SK-N-SH treated with all-trans-retinoic acid at 6 μM for 48 hours (cell line): ENCODE measurements at regions not wholly inside any gene's neighbourhood (a gene's known extent, or its start where the extent isn't known, plus 50 kb on each side); places are given as distances from the start of the nearest gene placed in this dataset.
"Not testable (repeated sequence)": the region's sequence is repeated elsewhere in the genome, so short reads cannot be mapped to it uniquely, and the experiment has no call there.

Experiments used
- ATAC-seq: fragments of 200-7000 bp; cut with Tn5 transposase; 3 replicates; pipeline ENCODE4 v1.9.1; 2020; ENCODE audit warnings: mild to moderate bottlenecking, moderate library complexity
- ARNTL ChIP-seq: fragments of 450-650 bp; formaldehyde crosslinking; IDR thresholded peaks from 2 replicates; pipeline ENCODE4 v1.5.0; 2020; ENCODE audit warnings: low read depth, mild to moderate bottlenecking, moderate library complexity, borderline replicate concordance
- BACH2 ChIP-seq: fragments of 250-450 bp; sonication (Bioruptor Pico); IDR thresholded peaks from 2 replicates; pipeline ENCODE4 v1.9.0; 2021; ENCODE audit warnings: mild to moderate bottlenecking, borderline replicate concordance
- CSDC2 ChIP-seq: fragments of 250-450 bp; sonication (Bioruptor Pico); IDR thresholded peaks from 2 replicates; pipeline ENCODE4 v1.5.0; 2020; ENCODE audit warnings: mild to moderate bottlenecking, moderate library complexity
- CSRNP3 ChIP-seq: fragments of 250-450 bp; sonication (Bioruptor Pico); IDR thresholded peaks from 2 replicates; pipeline ENCODE4 v1.5.1; 2021; ENCODE audit warnings: mild to moderate bottlenecking, moderate library complexity
- ESRRG ChIP-seq: fragments of 250-450 bp; sonication (Bioruptor Pico); IDR thresholded peaks from 2 replicates; pipeline ENCODE4 v1.6.1; 2021; ENCODE audit warnings: mild to moderate bottlenecking
- TOX ChIP-seq: fragments of 250-450 bp; sonication (Bioruptor Pico); IDR thresholded peaks from 2 replicates; pipeline ENCODE4 v1.8.0; 2021; ENCODE audit warnings: mild to moderate bottlenecking, moderate library complexity, borderline replicate concordance
- ZFP3 ChIP-seq: fragments of 250-450 bp; sonication (Bioruptor Pico); IDR thresholded peaks from 2 replicates; pipeline ENCODE4 v1.5.0; 2020; ENCODE audit warnings: mild to moderate bottlenecking, moderate library complexity
- ZFP30 ChIP-seq: fragments of 450-650 bp; formaldehyde crosslinking; IDR thresholded peaks from 2 replicates; pipeline ENCODE4 v1.5.0; 2022; ENCODE audit warnings: mild to moderate bottlenecking, moderate library complexity
- ZNF565 ChIP-seq: fragments of 450-650 bp; formaldehyde crosslinking; conservative IDR thresholded peaks from 2 replicates; pipeline ENCODE4 v1.5.0; 2020; ENCODE audit warnings: low read depth, mild to moderate bottlenecking, moderate library complexity
- ZNF70 ChIP-seq: fragments of 450-650 bp; formaldehyde crosslinking; IDR thresholded peaks from 2 replicates; pipeline ENCODE4 v1.5.0; 2020; ENCODE audit warnings: mild to moderate bottlenecking, moderate library complexity
- ZNF8 ChIP-seq: fragments of 450-650 bp; formaldehyde crosslinking; IDR thresholded peaks from 2 replicates; pipeline ENCODE4 v1.5.0; 2020; ENCODE audit warnings: mild to moderate bottlenecking, moderate library complexity

- not testable (repeated sequence) for ATAC-seq
Measured at GRCh38 chr17:22044706-22045246, 352.5 kb downstream of the KCNJ18 start.

- ATAC-seq = not testable (repeated sequence)
Measured at GRCh38 chr17:22047521-22047920, 355.2 kb downstream of the KCNJ18 start.

GRCh38 chr17:22048226-22048625 lies 355.9 kb downstream of the KCNJ18 start:
- not testable (repeated sequence) for ATAC-seq

GRCh38 chr17:22050766-22051165 lies 358.4 kb downstream of the KCNJ18 start:
- not testable (repeated sequence) for ATAC-seq

- ATAC-seq = not testable (repeated sequence)
Measured at GRCh38 chr17:22052715-22053114, 360.4 kb downstream of the KCNJ18 start.

GRCh38 chr17:22056566-22056965 lies 364.2 kb downstream of the KCNJ18 start:
- ATAC-seq = not testable (repeated sequence)

- not testable (repeated sequence) for ATAC-seq
Measured at GRCh38 chr17:22075918-22076317, 383.6 kb downstream of the KCNJ18 start.

- ATAC-seq = not testable (repeated sequence)
Measured at GRCh38 chr17:22088589-22088988, 396.3 kb downstream of the KCNJ18 start.

GRCh38 chr17:22090263-22090935 lies 398.1 kb downstream of the KCNJ18 start:
- TF ChIP-seq BACH2 (CRISPR knock-in tag) = no peak
- no peak for TF ChIP-seq ZNF8 (CRISPR knock-in tag)
- no peak for TF ChIP-seq ZNF565 (CRISPR knock-in tag)
- TF ChIP-seq ARNTL (CRISPR knock-in tag) = no peak
- no peak for TF ChIP-seq CSDC2 (CRISPR knock-in tag)
- TF ChIP-seq ESRRG = no peak
- no peak for TF ChIP-seq TOX (CRISPR knock-in tag)
- TF ChIP-seq ZFP30 (CRISPR knock-in tag) = no peak
- TF ChIP-seq ZFP3 (CRISPR knock-in tag) = no peak
- TF ChIP-seq CSRNP3 = no peak
- no peak for TF ChIP-seq ZNF70
- no peak for ATAC-seq

GRCh38 chr17:22091041-22091679 lies 398.8 kb downstream of the KCNJ18 start:
- not testable (repeated sequence) for ATAC-seq

GRCh38 chr17:22091840-22092239 lies 399.5 kb downstream of the KCNJ18 start:
- not testable (repeated sequence) for ATAC-seq

- ATAC-seq = not testable (repeated sequence)
Measured at GRCh38 chr17:22095414-22095813, 403.1 kb downstream of the KCNJ18 start.

- not testable (repeated sequence) for ATAC-seq
Measured at GRCh38 chr17:22099633-22100032, 407.3 kb downstream of the KCNJ18 start.
